ENCODE measurements at regions not wholly inside any gene's neighbourhood (a gene's known extent, or its start where the extent isn't known, plus 50 kb on each side); places are given as distances from the start of the nearest gene placed in this dataset.

DNA sequence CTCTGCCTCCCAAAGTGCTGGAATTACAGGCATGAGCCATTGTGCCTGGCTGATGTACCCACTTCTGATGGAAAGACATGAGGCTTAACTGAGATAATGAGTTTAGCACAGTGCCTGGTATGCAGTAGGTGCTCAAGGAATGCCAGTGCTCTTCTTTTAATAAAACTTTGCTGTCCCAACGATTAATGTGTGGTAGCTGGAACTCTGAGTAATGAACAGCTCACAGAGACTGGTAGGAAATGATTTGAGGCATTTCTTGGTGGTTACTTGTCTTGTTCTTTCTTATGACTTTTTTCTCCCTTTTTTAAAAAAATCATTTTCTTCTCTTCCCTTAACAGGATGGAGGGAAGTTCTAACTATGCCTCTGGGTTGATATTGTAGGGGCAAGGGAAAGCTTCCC lies 235.7 kb upstream of the PWP1 start:
- FAIRE-seq, result no peak

DNA sequence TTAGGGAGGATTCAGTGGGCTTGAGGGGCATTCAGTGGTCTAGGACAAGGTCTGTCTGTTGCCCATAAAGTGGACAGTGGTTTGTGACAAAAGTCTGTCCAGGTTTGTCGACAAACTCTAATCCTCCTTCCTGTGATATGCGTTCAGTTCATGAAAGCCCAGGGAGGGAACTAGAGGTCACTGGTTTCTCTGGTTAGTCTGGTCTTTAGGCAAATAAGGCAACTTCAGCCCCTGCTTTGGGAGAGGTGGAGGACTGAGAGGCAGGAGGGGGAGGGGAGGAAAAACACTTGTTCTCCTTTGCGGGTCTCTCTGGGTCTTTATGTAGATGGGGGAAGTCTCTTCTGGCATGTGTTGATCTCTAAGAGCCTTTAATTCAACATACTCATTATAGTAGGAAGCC lies 235.1 kb upstream of the PWP1 start:
- FAIRE-seq, result no peak

DNA sequence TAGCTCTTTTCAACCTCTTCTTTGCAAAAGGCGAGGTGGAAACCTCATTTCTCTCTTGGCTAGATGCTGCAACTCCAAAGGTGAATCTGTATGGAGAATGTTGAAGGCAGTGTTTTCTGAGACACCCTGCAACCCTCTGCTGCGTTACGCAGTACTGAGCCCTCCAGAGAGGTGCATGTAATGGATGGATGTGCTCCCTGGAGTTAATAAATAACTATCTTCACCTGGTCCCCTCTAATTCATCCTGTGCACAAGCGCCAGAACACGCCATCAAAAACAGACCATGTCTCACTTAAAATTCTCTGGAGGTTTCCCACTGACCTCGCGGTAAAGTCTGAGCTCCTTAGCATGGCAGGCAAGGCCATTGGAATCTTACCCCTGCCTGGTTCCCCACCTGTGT lies 234.4 kb upstream of the PWP1 start:
- FAIRE-seq, result no peak

- no peak for FAIRE-seq
These were observed 231.3 kb upstream of the PWP1 start for GRCh38 chr12:107454109-107454830.

DNA sequence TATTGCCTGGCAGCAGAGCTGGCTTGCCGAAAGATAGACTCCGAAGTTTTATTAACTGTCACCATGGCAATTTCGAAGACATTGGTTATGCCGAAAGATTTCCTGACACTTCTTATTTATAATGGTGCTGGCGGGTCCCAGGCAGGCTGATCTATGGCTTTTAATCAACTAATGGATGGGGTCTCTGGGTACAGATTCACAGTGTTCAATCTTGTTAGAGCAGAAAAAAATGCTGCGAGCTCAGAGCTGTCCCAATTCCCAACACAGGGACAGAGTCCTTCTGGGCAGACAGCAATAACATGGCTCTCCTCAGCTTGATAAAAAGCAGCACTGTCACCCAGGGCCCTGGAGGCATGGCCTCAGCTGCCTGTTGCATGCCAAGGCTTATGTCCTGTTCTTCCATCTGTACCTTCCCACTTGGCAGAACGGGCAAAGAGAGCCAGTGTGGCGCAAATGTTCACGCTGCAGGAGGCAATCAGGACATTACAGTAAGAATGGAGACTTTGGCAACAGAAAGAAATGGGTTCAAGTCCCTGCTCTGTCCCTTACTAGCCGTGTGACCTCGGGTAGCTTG lies 228.2 kb upstream of the PWP1 start:
- FAIRE-seq, result no peak

- FAIRE-seq, result no peak
These were observed 227.4 kb upstream of the PWP1 start for GRCh38 chr12:107458163-107458562.

DNA sequence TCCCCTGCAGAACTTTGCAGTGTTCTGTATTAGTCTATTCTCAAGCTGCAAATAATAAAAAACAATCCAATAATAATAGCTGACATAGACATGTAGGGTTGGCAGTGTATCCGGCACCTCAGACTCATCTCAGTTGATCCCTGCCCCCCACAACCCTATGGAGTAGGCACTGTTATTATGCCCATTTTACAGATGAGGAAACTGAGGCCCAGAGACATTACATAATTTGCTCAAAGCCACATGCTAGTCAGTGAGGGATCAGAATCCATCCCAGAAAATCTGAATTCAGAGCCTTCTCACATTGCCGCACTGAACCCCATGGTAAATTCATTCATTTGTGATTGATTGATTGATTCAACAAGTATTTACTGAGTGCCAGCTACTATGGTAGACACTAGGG lies 226.6 kb upstream of the PWP1 start:
- FAIRE-seq, result no peak

DNA sequence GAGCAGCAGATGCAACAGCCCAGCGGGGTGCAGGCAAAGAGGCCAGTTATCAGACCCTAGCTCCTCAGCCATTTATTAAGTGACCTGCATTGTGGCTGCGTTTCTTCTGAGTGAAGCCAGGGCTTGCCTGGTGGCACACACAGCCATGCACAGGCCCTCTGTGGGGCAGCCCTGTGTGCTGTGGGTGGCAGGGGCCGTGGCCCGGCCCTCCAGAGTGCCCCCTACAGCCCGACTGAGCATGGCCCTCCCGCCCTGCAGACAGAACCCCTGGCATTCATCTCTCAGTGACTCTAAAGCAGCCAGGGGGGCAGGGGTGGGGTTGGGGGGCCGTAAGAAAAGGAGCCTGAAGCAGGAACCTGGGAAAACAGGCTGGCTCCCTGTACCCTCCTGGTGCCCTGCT lies 226.0 kb upstream of the PWP1 start:
- FAIRE-seq, result no peak

GRCh38 chr12:107461222-107461975 lies 224.2 kb upstream of the PWP1 start:
- no peak for FAIRE-seq

- FAIRE-seq, result no peak
These were observed 222.9 kb upstream of the PWP1 start for GRCh38 chr12:107462428-107463332.

DNA sequence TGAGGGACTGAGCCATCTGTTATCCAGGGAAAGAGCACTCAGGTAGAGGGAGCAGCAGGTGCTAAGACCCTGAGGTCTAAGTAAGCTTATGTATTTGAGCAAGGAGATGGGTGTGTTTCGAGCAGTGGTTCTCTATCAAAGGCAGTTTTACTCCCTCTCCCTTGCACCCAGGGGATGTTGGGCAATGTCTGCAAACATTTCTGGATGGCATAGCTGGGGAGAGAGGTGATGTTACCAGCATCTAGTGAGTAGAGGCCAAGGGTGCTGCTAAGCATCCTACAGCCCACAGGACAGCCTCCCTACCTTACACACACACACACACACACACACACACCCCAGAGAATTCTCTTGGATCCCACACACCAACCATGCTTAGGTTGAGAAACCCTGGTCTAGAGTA lies 221.0 kb upstream of the PWP1 start:
- no peak for FAIRE-seq

- no peak for FAIRE-seq
These were observed 220.0 kb upstream of the PWP1 start for GRCh38 chr12:107465625-107466024.

GRCh38 chr12:107467716-107468115 lies 217.9 kb upstream of the PWP1 start:
- FAIRE-seq, result no peak

DNA sequence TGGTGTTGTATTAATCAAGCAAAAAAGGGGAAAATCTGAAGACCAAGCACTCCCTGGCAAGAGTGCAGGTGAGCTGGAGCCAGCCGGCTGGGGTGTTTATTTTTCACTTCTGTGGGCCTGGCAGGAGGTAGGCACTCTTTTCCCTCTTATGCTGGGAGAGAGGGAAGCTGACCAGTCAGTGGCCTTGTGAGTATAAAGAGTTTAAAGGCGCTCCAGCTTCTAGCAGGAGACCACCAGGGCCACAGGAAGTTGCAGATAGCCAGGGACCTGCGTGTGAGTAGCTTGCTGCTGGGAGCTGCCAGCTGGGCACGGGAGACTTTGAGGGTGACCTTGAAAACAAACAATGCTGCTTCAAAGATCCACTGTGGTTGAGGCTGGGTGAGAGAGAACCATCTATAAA lies 217.4 kb upstream of the PWP1 start:
- FAIRE-seq, result no peak

GRCh38 chr12:107469011-107469410 lies 216.6 kb upstream of the PWP1 start:
- no peak for FAIRE-seq

GRCh38 chr12:107470645-107471044 lies 215.0 kb upstream of the PWP1 start:
- FAIRE-seq, result no peak

- no peak for FAIRE-seq
These were observed 213.3 kb upstream of the PWP1 start for GRCh38 chr12:107472308-107472707.

DNA sequence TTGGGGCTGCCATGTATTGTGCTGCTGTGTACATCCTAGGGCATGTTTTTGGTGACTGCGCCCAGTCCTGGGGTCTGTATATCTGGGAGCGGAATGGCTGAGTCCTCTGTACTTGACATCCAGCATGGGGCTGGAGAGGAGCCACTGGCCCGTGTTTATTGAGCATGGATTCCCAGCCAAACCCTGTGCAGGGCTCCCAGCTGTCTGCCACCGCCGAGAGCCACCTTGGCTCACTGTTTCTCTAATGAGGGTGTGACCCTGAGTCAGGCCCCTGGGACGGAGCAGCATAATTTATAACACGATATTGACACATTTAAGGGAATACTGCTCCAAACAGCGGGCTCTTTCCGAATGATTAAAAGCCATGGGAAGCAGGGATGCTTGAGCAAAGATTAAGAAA lies 211.5 kb upstream of the PWP1 start:
- no peak for FAIRE-seq

DNA sequence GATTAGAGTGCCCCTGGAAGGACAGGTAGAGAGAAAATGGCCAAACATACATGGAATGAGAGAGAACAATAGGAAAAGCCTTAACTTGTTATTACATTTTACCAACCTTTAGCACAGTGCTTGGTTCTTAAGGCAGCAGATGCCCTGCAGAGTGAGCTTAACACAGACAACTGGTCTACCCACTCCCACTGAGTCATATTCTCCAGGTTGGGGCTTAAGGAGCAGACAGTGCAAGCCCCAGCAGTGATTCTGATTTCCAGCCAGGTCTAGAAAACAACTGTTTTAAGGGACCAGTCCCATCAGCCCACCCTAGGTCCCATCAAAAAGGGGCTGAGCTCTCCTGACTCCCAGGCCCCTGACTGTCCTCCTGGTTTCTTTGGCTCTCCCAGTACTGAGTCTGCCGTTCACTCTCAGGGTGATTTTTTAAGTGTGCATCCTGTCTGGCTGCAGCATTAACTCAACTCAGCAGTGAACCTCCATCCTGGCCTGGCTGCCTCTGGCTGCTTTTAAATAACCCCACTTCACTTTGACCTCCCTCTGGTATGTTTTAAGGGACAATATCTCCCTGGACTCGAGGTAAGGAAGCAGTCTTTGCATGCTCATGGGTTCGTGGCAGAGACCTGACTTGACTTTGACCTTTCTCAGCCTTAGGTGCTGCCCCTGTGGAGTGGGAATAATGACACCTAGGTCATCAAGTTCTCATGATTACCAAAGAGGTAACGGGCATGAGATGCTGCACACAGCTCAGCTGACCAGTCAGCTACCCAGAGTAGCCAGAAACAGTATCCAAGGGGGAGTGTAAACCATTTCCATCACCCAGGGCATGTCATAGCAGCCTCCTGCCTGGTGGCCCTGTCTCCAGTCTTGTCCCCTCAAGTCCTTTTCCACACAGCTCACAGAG lies 210.7 kb upstream of the PWP1 start:
- FAIRE-seq, result no peak

DNA sequence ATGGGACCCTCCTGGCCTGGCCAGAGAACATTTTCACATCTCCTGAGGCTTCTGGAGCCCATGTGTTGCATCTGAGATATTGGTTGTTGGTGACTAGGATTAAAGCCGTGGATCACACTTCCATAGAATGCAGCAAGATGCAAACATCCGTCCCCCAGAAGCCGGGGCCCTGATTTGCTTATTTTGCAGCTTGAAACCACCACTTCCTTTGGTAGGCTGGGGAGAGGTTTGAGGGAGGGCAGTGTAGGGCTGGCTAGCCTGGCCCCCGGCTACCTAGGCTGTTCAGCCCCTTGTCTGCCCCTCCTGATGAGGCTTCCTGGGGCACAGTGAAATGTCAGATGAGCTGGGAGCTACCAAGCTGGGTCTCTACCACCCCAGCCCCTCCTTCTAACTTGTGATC lies 209.7 kb upstream of the PWP1 start:
- FAIRE-seq, result no peak

DNA sequence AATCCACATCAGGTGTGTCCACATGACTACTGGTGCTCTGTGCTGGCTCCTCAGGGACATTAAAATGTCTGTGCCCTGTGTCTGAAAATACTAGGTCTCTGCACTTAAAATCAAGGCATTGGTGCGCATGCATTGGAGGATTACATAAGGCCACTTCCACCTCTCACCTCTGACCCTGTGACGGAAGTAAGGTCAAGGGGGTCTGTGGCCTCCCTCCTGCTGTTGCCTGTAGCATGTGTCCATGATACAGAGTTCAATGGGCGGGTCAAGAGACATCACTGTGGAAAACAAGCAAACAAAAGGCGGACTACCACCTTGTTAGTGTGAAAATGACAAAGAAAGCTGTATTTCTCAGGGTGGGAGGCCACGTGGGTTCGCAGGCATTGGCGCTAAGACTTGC lies 208.6 kb upstream of the PWP1 start:
- no peak for FAIRE-seq

DNA sequence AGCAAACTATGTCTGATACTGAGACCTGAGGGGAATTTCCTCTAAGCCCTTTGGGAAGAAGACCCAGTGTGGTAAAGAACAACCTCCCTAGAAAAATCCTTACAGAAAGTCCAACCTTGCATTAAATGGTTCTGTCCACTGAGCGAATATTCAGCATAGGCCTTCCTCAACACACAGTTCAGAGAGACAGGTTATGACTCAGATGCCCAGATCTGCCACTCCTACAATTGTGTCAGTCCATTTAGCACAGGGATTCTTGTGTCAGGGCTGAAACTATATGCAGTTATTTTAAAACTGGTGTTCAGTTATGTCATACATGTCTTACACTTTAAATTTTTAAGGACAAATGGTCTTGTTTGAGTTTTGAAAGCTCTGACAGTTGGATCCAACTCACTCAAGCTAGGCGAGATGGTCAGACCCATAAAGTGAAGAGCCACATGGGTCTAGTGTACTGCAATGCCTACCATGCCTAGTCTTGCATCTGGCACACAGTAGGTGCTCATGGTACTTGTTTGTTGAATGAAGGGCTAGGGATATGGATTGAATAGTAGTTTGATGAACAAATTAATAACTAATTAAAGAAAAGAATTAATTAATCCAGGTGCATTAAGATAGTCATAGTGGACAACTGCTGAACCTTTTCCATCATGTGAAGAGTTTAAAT lies 207.5 kb upstream of the PWP1 start:
- FAIRE-seq, result no peak
